SH-SY5Y (cell line): ENCODE measurements at regions not wholly inside any gene's neighbourhood (a gene's known extent, or its start where the extent isn't known, plus 50 kb on each side); places are given as distances from the start of the nearest gene placed in this dataset.

Experiments
- GATA2 ChIP-seq: IDR thresholded peaks from 2 replicates; pipeline ENCODE4 v1.6.1; 2011; ENCODE audit warnings: mild to moderate bottlenecking, low read depth, low read length
- GATA3 ChIP-seq: IDR thresholded peaks from 2 replicates; pipeline ENCODE4 v1.6.1; 2011; ENCODE audit warnings: low read depth, mild to moderate bottlenecking, low read length, moderate library complexity

- TF ChIP-seq GATA2, result no peak
- no peak for TF ChIP-seq GATA3
Observed at GRCh38 chr16:73480381-73480780, 432.5 kb upstream of the ZFHX3 start.
